Activated CD8-positive, alpha-beta T cell treated with anti-CD3 and anti-CD28 coated beads, Interleukin-2, amount 10 ng/mL, durations not matched to agents 7 days and 5 days (primary cell): ENCODE measurements at regions not wholly inside any gene's neighbourhood (a gene's known extent, or its start where the extent isn't known, plus 50 kb on each side); places are given as distances from the start of the nearest gene placed in this dataset.
"Not testable (repeated sequence)": the region's sequence is repeated elsewhere in the genome, so short reads cannot be mapped to it uniquely, and the experiment has no call there.

ENCODE experiments used
- ATAC-seq: fragments of 150-1000 bp; cut with Tn5 transposase; one replicate; pipeline ENCODE4 v1.10.0; 2021; ENCODE audit warnings: moderate library complexity
- CTCF ChIA-PET: fragments of 350-600 bp; sonication (Branson Sonifier 250); formaldehyde crosslinking; loops from one replicate; lab custom pipeline; 2021; ENCODE audit warnings: antibody characterized with exemption; lab: Charles Lee
- POLR2A ChIA-PET: fragments of 350-600 bp; sonication (Branson Sonifier 250); formaldehyde crosslinking; loops from one replicate; lab custom pipeline; 2021; ENCODE audit warnings: antibody characterized with exemption; lab: Charles Lee
- DNase-seq: peaks from one replicate; pipeline ENCODE4 v3.0.0-alpha.2; 2020
- H3K27ac Mint-ChIP-seq: one replicate; pipeline ENCODE4 v1.8.0; 2021; ENCODE audit warnings: mild to moderate bottlenecking, mixed read lengths
- H3K27me3 Mint-ChIP-seq: one replicate; pipeline ENCODE4 v1.8.0; 2021; ENCODE audit warnings: low read depth, mixed read lengths
- H3K36me3 Mint-ChIP-seq: one replicate; pipeline ENCODE4 v1.8.0; 2021; ENCODE audit warnings: low read depth, mixed read lengths
- H3K4me1 Mint-ChIP-seq: one replicate; pipeline ENCODE4 v1.8.0; 2021; ENCODE audit warnings: low read depth, mixed read lengths
- H3K4me3 Mint-ChIP-seq: one replicate; pipeline ENCODE4 v1.8.0; 2021; ENCODE audit warnings: mild to moderate bottlenecking, mixed read lengths
- H3K9me3 Mint-ChIP-seq: one replicate; pipeline ENCODE4 v1.8.0; 2022; ENCODE audit warnings: mixed read lengths; ENCODE audit not compliant: insufficient read depth

DNA sequence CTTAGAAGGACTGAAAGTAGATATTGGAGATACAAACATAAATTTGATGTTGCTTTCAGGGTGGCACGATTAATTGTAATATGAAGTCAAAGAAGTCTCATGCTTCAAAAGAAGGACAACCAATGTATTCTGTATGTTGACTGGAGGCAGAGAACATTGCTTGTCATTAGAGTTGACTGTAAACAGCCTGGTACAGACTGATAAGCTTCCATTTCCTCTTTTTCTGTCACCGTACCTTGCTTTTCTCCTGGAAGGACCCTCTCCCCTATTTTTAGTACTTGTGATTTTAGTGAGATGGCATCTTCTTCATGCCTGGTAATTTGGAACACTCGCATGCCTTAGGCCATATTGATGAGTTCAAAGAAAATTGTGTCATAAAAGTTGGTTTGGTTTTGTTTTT, 809.4 kb downstream of the PRELID2 start:
- Mint-ChIP-seq H3K27me3 (no peaks in the 10 kb centered on the region), H3K4me1 (no peaks in the 10 kb centered on the region), H3K36me3 (no peaks in the 10 kb centered on the region), H3K4me3 (no peak overlapping the region), H3K27ac (no peak overlapping the region), H3K9me3 (peaks cover 8% of the 10 kb centered on the region)
- DNase-seq (no peak), ATAC-seq (no peak)
- CTCF ChIA-PET = no interaction called here
- POLR2A ChIA-PET = no interaction called here

- CTCF ChIA-PET = no interaction called here
- H3K4me3 Mint-ChIP-seq = no peak overlapping the region
- peaks cover 22% of the 10 kb centered on the region for H3K9me3 Mint-ChIP-seq
- DNase-seq (no peak), ATAC-seq (no peak)
- no peaks in the 10 kb centered on the region for H3K4me1 Mint-ChIP-seq
- H3K27ac Mint-ChIP-seq = no peak overlapping the region
- no peaks in the 10 kb centered on the region for H3K27me3 Mint-ChIP-seq
- POLR2A ChIA-PET = no interaction called here
- no peaks in the 10 kb centered on the region for H3K36me3 Mint-ChIP-seq
Measured at GRCh38 chr5:145015146-145015545, 820.0 kb downstream of the PRELID2 start.

GRCh38 chr5:145014109-145014508, 821.0 kb downstream of the PRELID2 start:
- H3K4me1 Mint-ChIP-seq = no peaks in the 10 kb centered on the region
- DNase-seq (no peak), ATAC-seq (no peak)
- H3K4me3 Mint-ChIP-seq = no peak overlapping the region
- H3K36me3 Mint-ChIP-seq = no peaks in the 10 kb centered on the region
- CTCF ChIA-PET = no interaction called here
- no peak overlapping the region for H3K27ac Mint-ChIP-seq
- POLR2A ChIA-PET = no interaction called here
- H3K9me3 Mint-ChIP-seq = peaks cover 22% of the 10 kb centered on the region
- H3K27me3 Mint-ChIP-seq = no peaks in the 10 kb centered on the region

- CTCF ChIA-PET = no interaction called here
- Mint-ChIP-seq H3K36me3 (no peaks in the 10 kb centered on the region), H3K9me3 (peaks cover 8% of the 10 kb centered on the region), H3K4me3 (no peak overlapping the region), H3K4me1 (no peaks in the 10 kb centered on the region), H3K27ac (no peak overlapping the region), H3K27me3 (no peaks in the 10 kb centered on the region)
- DNase-seq (no peak), ATAC-seq (no peak)
- POLR2A ChIA-PET = no interaction called here
Measured at GRCh38 chr5:145010834-145011233, 824.3 kb downstream of the PRELID2 start.

- POLR2A ChIA-PET = no interaction called here
- ATAC-seq (no peak), DNase-seq (no peak)
- no peaks in the 10 kb centered on the region for H3K27me3 Mint-ChIP-seq
- H3K4me3 Mint-ChIP-seq = no peak overlapping the region
- CTCF ChIA-PET = no interaction called here
- no peaks in the 10 kb centered on the region for H3K4me1 Mint-ChIP-seq
- H3K9me3 Mint-ChIP-seq = no peaks in the 10 kb centered on the region
- no peak overlapping the region for H3K27ac Mint-ChIP-seq
- H3K36me3 Mint-ChIP-seq = no peaks in the 10 kb centered on the region
Measured at GRCh38 chr5:145008876-145009530, 826.1 kb downstream of the PRELID2 start.

- DNase-seq, H3K36me3 Mint-ChIP-seq, H3K4me3 Mint-ChIP-seq, H3K27ac Mint-ChIP-seq, ATAC-seq, H3K27me3 Mint-ChIP-seq, POLR2A ChIA-PET, H3K4me1 Mint-ChIP-seq, CTCF ChIA-PET: not testable (repeated sequence)
- peaks cover 16% of the 10 kb centered on the region for H3K9me3 Mint-ChIP-seq
Measured at GRCh38 chr5:144994356-144994755, 823.7 kb downstream of the KCTD16 start.

DNA sequence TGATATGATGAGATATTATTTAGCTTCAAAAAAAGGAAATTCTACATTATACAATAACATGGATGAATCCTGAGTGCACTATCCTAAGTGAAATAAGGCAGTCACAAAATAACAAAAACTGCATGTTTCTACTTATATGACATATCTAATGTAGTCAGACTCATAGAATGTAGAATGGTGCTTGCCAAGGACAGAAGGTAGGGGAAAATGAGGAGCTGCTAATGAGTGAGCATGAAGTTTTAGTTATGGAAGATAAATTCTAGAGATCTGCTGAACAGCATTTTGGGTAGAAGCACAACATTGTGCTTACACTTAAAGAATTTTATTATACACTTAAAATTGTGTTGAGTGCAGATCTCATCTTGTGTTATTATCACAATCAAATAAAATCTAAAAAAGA, 812.4 kb downstream of the KCTD16 start:
- no peak for DNase-seq
- ChIA-PET POLR2A (no interaction called here), CTCF (no interaction called here)
- H3K27ac Mint-ChIP-seq = no peak overlapping the region
- H3K36me3 Mint-ChIP-seq = no peaks in the 10 kb centered on the region
- H3K4me3 Mint-ChIP-seq = no peak overlapping the region
- ATAC-seq = no peak
- peaks cover 5% of the 10 kb centered on the region for H3K9me3 Mint-ChIP-seq
- H3K27me3 Mint-ChIP-seq = no peaks in the 10 kb centered on the region
- no peaks in the 10 kb centered on the region for H3K4me1 Mint-ChIP-seq

- Mint-ChIP-seq H3K4me1 (no peaks in the 10 kb centered on the region), H3K27me3 (no peaks in the 10 kb centered on the region), H3K9me3 (no peaks in the 10 kb centered on the region), H3K27ac (no peak overlapping the region), H3K36me3 (no peaks in the 10 kb centered on the region), H3K4me3 (no peak overlapping the region)
- DNase-seq (no peak), ATAC-seq (no peak)
- ChIA-PET CTCF (no interaction called here), POLR2A (no interaction called here)
Measured at GRCh38 chr5:144979516-144980264, 809.0 kb downstream of the KCTD16 start.

DNA sequence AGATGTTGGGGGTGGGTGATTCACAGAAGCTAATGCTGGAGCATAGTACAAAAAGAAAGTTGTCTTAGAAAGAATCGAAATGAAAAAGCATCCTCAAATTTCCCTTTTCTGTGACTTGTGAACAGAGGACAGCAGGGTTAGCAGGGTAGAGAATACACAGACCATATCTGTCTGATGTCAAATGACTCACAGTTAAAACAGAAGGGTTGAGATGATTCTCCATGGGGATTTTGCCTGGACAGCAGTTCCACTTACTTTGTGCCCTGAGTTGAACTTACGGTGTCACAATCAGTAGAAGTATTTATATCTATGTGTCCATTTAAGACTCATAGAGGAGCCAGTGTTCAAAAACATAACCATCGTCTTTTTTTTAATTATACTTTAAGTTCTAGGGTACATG, 801.6 kb downstream of the KCTD16 start:
- no peak overlapping the region for H3K4me3 Mint-ChIP-seq
- DNase-seq (no peak), ATAC-seq (no peak)
- H3K36me3 Mint-ChIP-seq = no peaks in the 10 kb centered on the region
- H3K4me1 Mint-ChIP-seq = no peaks in the 10 kb centered on the region
- H3K27ac Mint-ChIP-seq = no peak overlapping the region
- H3K27me3 Mint-ChIP-seq = no peaks in the 10 kb centered on the region
- ChIA-PET CTCF (no interaction called here), POLR2A (no interaction called here)
- peaks cover 8% of the 10 kb centered on the region for H3K9me3 Mint-ChIP-seq

- no peaks in the 10 kb centered on the region for H3K27me3 Mint-ChIP-seq
- CTCF ChIA-PET = no interaction called here
- POLR2A ChIA-PET = no interaction called here
- no peaks in the 10 kb centered on the region for H3K36me3 Mint-ChIP-seq
- ATAC-seq (no peak), DNase-seq (no peak)
- H3K4me3 Mint-ChIP-seq = no peak overlapping the region
- H3K27ac Mint-ChIP-seq = no peak overlapping the region
- H3K4me1 Mint-ChIP-seq = no peaks in the 10 kb centered on the region
- peaks cover 8% of the 10 kb centered on the region for H3K9me3 Mint-ChIP-seq
Measured at GRCh38 chr5:144971108-144971850, 800.6 kb downstream of the KCTD16 start.

DNA sequence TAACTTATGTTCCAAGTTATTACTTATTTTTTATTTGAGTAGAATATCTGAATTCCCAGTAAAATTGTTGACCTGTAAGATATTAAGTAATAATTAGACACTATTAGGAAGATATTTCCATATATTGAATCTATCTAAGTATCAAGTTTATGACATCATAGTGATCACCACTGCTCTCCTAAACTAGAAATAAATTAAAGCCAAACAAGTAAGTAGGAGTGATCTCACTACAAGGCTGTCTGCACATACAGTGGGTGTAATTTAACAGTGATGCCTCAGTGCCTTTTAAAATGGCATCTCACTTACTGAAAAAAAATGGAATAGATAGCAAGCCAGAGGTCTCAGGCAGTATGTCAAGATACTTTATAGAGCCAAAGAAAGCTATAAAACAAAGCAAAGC, 789.6 kb downstream of the KCTD16 start:
- DNase-seq (no peak), ATAC-seq (no peak)
- no peak overlapping the region for H3K27ac Mint-ChIP-seq
- ChIA-PET POLR2A (no interaction called here), CTCF (no interaction called here)
- peaks cover 9% of the 10 kb centered on the region for H3K9me3 Mint-ChIP-seq
- no peaks in the 10 kb centered on the region for H3K36me3 Mint-ChIP-seq
- no peaks in the 10 kb centered on the region for H3K27me3 Mint-ChIP-seq
- H3K4me1 Mint-ChIP-seq = no peaks in the 10 kb centered on the region
- H3K4me3 Mint-ChIP-seq = no peak overlapping the region

DNA sequence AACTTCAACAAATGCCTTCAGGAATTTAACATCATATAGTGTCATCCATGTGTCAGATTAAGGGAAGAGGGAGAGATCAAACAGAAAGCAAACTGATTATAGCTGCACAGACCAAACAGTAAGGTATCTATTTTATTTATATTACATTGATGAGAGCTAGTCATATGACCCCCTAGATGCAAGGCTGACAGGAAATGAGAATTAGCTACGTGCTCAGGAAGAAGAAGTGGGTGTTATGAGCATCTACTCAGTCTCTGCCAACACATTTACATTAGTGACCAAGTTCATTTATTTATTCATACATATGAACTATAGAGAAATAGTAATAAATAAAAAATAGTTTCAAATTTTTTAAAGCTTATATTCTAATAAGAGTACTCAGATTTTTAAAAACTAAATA, 787.3 kb downstream of the KCTD16 start:
- Mint-ChIP-seq H3K9me3 (peaks cover 11% of the 10 kb centered on the region), H3K4me3 (no peak overlapping the region), H3K27me3 (no peaks in the 10 kb centered on the region), H3K27ac (no peak overlapping the region), H3K36me3 (no peaks in the 10 kb centered on the region), H3K4me1 (no peaks in the 10 kb centered on the region)
- no peak for ATAC-seq
- ChIA-PET CTCF (no interaction called here), POLR2A (no interaction called here)
- no peak for DNase-seq
